ENCODE measurements at regions not wholly inside any gene's neighbourhood (a gene's known extent, or its start where the extent isn't known, plus 50 kb on each side); places are given as distances from the start of the nearest gene placed in this dataset.

DNA sequence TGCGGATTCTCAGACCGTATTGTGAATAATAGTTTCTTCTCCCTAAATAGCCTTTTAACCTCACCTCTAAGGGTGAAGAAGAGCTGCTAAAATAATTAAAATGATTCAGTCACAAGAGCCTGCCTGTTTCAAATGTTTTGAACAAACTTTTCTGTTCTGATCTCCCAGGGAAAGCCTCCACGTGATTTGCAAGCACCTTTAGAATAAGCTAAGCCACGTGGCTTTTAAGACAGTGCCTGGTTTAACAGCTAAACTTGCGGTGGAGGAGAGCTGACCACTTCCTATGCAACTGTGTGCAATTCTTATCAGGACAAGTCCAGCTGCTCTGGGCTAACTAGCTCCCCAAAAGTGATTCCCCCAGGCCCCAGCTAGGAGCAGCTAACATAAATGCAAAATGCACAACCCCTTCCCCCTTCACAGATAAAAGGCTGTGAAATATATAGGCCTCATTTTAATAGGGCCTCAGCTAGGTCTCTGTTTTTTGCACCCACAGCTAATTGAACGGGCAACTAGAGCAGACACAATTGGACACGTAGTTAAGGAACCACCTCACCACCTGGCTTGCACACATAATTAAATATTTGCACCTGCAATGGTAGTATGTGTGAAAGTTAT is 401.2 kb upstream of the NR2F2 start:
- TF ChIP-seq, protein P1, sequence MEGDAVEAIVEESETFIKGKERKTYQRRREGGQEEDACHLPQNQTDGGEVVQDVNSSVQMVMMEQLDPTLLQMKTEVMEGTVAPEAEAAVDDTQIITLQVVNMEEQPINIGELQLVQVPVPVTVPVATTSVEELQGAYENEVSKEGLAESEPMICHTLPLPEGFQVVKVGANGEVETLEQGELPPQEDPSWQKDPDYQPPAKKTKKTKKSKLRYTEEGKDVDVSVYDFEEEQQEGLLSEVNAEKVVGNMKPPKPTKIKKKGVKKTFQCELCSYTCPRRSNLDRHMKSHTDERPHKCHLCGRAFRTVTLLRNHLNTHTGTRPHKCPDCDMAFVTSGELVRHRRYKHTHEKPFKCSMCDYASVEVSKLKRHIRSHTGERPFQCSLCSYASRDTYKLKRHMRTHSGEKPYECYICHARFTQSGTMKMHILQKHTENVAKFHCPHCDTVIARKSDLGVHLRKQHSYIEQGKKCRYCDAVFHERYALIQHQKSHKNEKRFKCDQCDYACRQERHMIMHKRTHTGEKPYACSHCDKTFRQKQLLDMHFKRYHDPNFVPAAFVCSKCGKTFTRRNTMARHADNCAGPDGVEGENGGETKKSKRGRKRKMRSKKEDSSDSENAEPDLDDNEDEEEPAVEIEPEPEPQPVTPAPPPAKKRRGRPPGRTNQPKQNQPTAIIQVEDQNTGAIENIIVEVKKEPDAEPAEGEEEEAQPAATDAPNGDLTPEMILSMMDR (IDR thresholded peaks at IDR 0.05), result no peak
- TF ChIP-seq POLR2AphosphoS5 (IDR thresholded peaks at IDR 0.05) (no peak), POLR2A (IDR thresholded peaks at IDR 0.05) (no peak), EP300 (IDR thresholded peaks at IDR 0.05) (no peak)
